Activated naive CD4-positive, alpha-beta T cell treated with Interleukin-2 at 50 U/mL for 16 hours (primary cell): ENCODE measurements at regions not wholly inside any gene's neighbourhood (a gene's known extent, or its start where the extent isn't known, plus 50 kb on each side); places are given as distances from the start of the nearest gene placed in this dataset.
A peak's percentile ranks its signal among the peaks of the same experiment; 100 is the strongest.

ENCODE experiments used
- DNase-seq: peaks from one replicate; pipeline ENCODE4 v3.0.0-alpha.2; 2020

DNA sequence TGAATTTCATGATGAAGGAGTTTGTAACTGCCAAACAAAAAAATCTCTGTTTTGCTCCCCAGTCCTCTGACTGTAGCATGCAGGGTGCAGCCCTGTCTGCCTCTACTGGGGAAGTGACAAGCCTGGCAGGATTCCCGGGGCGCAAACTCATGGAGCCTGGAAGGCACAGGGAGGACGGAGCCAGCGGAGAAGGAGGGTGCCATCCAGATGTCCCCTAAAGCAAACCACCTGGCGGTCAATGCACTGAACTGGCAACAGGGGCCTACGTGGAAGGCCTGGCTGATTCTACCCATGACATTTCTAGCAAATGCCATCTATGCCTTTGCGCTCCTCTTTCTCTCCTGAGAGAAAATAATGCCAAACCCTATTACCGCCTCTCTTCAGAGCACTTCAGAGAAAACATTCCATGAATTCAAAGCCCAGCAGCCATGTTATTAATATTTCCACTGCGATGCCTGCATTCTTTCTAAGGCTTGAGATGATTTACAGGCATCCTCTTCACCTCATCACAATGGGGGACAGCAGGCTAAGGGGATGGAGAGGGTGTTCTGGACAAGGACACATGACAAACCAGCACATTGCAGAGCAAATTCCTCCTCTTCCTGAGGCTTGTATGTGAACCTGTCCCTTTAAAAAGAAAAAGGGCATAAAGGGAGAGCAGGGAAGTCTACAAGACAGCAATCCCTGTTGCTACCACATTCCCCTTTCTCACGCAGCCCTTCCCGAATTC lies 329.3 kb upstream of the NOCT start:
- DNase-seq, result no peak

DNA sequence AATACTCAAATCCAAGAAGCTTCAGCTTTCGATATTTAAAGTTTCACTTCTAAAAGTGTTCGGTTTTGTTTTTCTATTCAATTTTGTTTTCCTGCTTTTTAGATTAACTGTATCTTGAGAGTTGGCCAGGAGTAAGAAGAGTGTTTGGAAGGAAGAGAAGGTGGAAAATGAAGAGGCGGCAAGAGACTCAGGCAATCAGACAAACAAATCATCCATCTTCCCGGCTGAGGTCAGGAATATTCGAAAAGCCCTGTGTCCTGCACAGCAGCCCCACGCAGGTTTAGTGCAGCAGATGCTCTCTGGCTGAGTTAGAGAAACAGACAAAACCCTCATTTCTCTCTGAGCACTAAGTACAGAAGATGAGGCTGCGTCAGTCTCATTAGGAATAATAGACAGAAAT lies 330.3 kb upstream of the NOCT start:
- DNase-seq, result no peak

DNA sequence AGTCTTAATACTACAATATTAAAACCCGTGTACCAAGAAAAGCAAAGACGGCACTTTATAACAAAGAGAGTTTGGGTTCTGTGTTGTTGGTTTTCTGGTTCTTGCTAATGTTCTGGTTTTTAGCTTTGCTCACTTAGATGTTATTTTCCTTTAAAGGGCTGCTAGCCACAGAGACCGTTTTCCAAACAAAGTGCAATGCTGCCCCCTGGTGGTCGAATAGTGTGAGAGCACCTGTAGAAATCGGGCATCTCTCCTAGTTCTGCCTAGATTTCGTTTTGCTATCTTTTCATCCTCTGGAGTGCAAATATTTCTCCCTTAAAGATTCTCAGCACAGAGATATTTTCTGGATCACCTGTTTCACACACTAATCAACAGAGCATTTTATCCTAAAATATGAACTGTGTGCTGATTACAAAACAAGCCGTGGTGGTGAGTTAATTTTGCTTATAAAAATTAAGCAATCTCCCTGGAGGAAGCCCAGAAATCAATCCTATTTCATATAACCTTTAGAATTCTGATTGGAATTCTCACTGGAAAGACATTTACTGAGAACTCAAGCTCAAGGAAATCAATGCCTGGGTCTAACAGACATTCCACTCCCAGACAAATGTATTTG lies 334.5 kb upstream of the NOCT start:
- peak; percentile 69 for DNase-seq

DNA sequence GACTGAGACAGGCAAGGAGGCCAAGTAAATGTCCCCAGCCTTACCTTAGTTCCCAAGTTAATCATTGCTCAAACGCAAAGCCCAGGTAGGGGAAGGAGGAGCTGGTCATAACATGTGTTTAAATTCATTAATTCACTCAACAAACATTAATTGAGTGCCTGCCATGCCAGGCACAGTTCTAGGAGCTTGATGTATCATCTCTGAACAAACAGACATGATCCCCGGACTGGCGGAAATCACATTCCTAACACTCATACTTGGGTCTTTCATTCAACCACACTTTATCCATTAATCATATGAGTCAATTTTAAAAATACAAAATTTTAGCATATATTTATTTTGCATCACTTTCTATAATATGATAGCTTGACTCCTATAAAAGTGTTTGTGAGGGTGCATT lies 335.3 kb upstream of the NOCT start:
- no peak for DNase-seq

DNA sequence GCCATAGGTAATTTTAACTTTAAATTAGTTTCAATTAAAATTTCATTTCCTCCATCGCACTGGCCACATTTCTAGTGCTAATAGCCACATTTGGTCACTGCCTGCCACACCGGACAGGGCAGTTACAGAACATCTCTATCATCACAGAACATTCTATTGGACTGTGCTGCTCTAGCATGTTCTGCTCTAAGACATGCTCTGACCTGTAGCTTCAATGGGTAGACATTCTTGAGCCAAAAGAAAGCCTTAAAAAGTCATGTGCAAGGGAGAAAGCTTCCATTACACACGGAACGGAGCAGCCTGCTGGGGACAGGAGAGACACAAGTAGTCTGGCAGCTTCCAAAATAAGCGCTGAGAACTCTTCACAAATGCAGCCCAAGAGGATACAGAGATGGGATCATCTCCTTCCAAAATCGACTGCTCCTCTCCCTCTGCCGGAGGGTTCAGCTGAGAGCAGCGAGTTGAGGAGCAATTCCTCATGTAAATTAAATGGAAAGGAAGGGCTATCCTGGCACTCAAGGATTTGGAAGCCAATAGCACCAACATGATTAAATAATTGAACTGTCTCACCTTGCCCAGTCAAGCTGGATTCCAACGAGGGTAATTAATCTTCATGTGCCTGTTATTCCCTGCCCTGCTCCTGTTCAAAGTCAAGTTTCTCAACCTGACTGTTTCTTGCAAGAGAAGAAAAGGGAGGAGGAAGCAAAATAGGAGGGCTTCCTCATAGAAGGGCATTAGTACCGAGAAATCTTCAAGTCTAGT lies 336.4 kb upstream of the NOCT start:
- no peak for DNase-seq

DNA sequence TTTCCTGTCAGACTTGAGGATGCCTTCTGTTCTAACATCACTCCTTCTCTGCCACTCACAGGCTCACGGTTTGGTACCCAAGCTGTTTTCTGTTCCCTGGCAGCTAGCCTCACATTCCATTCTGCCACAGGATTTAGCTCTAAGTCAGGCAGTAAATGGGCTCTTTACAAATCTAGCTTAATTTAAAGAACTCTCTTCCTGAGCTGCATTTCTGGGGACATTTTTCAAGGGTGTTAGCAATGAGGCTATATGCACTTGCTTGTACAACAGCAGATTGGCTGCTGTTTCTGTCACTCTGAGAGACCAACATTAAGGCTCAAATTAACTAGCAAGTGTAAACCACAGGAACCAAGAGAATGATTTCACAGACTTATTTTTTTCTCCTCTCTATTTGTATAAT lies 337.8 kb upstream of the NOCT start:
- DNase-seq, result no peak

DNA sequence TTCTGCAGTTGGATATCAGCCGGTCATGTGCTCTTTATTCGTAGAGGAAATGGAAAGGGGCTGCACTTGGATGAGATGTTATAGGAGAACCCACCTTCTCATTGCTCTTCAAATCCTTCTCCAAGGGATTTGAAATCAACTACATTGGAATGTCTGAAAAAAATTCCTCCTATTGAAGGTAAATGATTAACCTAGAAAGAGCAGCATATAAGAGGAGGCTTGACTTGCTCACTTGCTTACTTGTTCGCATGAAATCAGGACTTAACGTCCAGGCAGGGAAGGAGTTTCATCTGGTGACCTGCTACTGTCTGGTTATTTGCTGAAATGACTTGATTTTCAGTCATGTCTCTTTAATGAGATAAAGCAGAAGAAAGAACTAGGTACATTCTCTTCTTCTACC lies 338.4 kb upstream of the NOCT start:
- DNase-seq, result no peak

DNA sequence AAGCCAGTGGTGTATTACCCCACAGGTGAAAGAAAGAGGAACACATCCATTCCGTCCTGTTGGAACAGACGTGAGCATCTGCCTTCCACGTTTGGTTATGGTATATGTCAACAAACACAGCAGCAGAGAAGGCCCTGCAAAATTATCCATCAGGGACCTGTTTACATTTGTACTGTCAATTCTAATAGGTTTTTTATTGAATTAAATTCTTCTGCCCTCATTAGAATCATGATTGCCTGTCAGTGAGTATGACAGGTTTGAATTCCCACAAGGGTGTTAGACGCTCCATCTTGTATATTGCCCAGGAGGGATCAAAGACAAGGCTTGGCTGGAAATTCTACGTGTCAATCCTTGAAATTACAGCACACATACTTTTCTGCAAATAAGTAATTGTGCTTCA lies 339.9 kb upstream of the NOCT start:
- no peak for DNase-seq

DNA sequence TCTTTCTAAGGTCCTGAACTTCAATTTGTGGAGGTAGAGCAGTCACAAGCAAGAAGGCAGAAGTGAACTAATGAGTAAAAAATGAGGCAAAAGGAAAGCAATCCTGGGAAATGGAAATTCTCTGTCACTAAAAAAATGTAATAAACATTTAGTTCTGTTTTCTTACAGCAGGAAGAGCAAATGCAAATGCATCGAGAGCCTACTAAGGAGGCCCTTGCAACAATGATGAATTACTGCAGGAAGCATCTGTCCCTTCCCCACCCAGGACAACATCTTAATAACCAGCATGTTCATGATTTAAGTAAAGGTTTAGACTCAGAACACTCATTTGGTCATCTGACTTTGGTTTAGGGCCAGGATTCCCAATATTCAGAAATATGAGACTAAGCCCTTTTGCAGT lies 341.4 kb upstream of the NOCT start:
- DNase-seq, result no peak

DNA sequence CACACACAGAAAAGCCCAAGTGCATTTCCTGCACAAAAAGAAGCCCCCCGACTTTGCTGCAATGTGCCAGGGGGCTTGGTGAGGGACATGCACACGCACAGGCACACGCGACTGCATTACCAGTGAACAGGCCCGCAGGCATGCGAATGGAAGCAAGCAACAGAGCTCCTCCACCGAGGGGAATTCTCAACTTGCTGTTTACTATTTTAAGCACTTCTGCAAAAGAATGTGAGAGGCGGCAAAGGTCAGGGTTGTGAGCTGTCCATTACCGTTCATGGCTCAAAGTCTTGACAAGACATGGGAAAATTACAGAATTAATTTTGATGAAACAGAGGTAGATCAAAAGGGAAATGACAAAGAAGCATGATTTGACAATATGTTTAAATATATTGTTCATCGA lies 342.5 kb upstream of the NOCT start:
- no peak for DNase-seq

DNA sequence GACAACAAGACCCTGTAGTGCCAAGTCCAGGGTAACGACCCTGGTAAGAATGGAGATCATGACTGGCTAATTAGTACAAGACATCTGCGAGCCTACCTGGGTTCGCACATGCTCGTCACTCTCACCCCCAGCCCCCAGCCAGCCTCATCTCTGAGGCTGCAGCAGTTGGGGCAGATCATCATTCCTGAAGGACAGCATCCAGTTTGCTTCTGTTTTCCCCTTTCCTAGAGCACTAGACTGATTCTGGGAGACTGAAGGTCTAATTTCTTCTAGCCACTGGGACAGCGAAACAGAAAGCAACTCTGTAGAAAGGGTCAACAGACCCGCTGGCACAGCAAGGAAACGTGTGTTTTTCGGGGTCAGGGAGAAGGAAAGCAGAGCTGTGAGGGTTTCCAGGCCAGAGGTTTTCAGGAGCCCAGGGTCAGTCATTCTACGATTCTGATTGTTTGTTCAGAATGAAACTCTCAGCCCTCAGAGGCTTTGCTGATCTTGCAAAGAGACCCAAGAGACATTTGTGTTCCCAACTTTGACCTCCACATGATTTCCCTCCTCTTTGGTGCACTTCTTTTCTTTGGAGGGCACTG lies 343.1 kb upstream of the NOCT start:
- no peak for DNase-seq

DNA sequence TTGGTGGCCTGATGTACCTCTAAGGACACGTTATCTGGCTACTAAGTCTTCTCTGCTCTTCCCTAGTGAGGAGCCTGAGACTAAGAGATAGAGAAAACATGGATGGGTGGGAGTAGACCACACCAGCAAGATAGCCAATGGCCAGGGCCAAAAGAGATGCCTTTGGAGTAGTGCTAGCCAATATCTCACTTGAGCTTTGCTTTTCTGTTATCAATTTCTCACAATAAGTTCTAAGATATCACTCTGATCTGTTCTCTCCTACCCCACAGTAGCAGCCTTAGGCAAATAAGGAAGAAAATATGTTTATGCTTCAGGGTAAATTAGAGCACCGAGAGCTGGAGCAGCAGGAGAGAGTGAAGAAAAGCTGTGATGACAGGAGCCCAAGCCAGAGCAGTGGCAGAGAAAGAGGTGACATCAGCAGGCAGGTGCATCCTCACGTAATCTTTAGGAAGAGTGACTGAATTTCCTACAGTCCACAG lies 343.9 kb upstream of the NOCT start:
- no peak for DNase-seq

DNA sequence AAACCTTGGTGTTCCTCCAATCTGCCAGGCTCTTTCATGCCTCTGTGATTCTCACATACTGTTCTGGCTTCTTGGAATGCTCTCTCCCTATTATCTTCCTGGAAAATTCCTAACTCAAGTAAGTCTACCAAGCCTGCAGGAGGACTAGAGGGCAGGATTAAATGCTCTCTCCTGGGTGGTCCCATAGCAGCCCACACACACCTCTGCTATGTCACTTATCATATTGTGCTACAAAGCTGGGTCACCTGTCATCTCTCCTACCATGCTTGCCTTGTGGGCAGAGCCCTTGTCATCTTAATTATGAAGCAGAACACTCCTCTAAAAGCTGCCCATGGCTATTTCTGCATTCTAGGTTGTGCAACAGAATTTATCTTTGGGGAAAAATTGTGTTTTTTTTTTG lies 344.5 kb upstream of the NOCT start:
- DNase-seq, result no peak

DNA sequence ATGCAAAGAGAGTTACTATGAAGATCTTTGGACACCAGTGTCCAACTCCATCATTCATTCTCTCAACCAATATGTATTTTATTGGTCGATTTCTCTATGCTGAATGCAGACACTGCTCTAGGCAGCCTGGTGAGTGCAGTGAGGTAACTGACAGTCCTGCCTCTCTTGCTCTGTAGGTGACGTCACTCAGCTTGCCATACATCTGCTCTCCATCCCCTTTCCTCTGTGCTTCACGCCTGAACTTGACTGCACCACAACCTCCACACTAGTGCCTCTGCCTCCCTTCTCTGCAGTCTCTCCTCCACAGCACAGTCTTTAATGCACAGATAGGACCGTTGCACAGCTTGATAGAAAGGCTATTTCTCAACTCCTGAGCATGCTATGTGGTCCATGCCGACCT lies 344.9 kb upstream of the NOCT start:
- DNase-seq, result no peak

DNA sequence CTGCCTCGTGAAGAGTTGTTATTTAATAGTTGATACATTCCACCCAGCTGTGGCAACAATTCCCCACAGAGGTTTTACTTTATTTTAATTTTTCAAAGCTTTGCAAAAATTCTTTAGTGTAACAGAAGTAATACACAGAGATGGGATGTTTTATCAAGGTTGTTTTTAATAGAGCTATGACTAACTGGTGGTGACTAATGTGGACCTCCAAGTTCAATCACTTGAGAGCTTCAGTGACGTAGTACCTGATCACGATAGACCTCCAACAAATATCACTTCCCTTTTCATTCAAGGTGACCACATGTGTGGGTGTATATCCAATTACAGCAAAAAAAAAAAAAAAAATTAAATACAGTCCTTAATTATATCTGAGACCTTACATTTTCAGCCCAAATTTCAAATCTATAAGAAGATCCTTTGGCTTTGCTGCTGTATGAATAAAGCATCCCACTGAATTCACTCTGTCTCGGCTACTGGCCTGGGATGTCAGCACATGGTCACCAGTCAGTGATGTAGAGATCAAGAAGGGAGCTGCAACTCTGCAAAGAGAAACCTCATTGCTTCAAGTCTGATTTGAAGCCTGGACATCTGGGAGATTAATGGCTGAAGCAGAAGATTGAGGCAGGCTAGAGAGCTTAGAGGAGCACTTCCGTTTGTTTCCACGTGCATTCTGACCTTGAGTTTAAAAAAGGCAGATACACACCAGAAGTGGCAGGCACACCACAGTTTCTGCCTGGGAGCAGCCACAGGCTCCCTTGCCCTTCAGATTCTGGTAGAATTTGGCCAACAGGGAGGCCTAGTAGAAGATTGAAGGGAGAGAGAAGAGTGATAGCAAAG lies 345.9 kb upstream of the NOCT start:
- DNase-seq, result no peak

DNA sequence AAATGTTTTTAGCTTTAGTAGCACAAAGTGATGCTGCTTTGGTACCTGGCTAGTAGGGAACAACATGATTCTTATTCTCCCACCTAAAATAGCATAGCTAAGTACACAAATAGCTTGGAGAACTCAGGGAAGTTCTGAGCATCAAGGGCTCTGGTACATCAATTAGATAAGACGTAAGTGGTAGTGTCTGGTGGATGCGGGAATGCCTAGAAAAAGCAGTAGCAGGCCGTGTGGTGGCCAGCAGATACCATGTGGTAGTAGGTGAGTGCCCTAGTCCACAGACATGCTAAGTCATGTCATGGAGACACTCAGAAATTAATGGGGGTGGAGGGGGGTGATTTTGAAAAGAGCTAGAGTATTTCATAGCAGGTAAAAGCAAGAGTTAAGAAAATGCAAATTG lies 347.3 kb upstream of the NOCT start:
- DNase-seq, result no peak

DNA sequence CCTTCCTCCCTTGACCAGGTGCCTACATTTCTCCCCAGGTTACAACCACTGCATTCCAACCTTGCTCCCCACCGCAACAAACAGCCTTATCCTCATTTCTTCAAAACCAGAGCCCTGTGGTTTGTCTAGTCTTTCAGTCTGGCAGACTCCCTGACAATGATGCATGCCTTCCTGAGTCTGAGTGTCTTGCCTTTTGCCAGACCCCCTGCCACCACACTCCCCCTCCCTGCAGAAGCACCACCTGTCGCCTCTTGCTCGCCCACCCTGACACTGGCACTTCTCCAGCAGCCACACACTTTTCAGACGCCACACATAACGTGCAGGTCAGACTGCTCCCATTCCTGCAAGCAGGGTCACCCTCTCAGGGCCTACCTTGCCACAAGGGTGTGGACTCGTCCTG lies 349.2 kb upstream of the NOCT start:
- no peak for DNase-seq

DNA sequence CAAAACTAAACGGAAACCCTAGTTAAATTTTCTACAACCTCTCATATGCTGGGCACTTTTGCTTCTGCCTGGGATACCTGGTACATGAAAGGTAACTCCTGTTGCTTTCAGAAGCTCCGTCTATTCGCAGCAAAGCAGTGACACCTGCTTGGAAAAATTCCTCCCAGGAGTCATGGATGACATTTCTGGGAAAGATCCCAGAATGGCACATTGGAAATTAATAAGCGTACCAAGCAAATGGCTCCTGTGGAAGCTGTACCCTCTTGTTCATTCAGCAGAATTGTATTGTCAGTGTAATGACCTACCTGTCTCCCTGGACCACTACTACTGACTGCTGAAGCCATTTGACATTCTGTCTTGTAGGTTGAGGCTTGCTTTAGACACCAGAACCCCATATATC lies 349.7 kb upstream of the NOCT start:
- DNase-seq, result no peak

DNA sequence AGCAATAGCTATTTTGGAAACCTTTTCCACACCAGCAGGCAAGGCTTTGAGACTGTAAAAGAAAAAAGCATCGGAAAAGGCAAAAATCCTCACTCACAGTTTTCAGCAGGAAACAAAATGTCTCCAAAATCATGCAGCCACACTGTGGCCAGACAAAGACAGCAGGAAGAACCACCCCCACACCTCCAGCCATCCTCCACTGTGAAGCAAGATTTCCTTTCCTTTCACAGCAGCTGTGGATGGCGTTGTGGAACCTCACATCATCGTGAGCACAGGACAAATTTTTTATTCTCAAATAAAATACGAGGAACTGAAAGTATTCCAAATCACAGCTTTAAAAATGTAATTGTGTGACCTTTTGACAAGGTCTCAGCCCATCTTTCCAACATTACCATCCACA lies 351.7 kb upstream of the NOCT start:
- DNase-seq, result no peak

DNA sequence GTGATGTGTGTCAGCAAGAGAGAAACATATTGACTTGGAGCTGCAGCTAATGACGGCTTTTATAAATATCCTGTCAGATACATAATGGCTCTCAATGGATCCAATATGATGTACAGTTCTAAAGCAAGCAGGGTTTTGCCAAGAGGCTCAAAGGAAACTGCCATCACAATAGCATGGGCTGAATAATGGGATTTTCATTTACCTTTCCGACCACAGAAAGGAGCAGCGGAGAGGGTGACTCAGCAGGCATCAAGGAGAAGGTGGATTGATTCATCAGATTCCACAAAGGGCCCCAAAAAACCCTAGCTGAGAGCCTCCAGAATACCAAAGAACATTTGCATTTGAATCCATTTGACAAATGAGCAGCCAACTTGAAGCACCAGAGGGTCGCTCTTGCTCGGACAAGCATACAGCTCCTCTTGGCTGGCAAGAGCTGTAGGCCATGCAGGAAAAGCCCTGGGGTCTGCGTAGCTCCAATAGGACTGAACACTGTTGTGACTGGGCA lies 355.7 kb upstream of the NOCT start:
- no peak for DNase-seq

DNA sequence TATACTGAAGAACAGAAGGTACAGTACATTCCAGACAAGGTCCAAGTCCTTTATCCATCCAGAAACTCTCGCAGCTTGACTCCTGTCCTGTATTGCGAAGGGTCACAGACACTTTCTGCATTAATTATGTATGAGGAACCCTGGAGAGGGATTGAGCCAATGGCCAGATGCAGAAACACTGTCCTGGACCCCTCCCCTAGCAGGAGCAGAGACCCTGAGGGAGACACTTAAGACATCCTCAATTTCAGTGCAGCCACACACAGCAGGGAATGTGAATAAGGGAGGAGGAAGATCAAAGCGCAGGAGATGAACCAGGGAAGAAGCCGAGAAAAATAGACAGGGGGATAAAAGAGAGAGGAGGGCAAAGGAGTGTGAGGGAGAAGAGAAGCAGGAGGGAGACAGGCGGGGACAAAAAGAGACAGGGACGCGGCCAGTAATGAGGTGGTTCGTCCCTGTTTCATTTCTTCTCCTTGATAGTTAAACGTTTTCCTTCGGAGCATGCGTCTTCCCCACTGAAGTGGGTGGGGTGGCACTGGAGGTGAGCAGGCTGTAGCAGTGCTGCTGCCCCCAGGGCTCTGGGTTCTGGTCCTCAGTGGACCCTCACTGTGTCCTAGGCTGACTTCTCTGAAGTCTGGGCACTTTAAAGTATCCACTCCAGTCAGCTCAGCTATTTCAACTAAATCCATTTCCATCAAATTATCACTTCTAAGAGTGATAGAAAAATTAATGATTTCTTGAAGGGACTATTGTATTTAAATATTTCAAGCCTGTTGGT lies 356.4 kb upstream of the NOCT start:
- DNase-seq, result no peak

DNA sequence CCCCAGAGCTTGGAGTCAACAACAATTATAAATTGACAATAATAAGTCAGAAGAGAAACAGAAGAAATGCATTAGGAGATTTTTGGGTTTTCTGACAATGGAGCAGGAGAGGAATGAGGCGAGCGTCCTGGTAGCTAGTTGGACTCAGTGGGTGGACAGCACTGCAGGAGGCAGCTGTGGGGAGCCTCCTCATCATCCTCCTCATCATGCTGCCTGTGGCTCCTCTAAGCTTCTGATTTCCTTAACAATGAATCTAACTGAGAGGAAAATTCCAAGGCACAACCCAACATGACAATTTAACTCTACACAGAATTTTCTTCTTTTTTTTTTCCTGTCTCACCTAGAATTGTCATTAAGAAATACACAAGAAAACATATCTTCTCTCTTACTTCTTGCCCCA lies 357.1 kb upstream of the NOCT start:
- DNase-seq, result no peak
